WTC11 (cell line): ENCODE measurements at regions not wholly inside any gene's neighbourhood (a gene's known extent, or its start where the extent isn't known, plus 50 kb on each side); places are given as distances from the start of the nearest gene placed in this dataset.

ENCODE experiments used
- ATAC-seq: fragments of 200-7000 bp; cut with Tn5 transposase; 2 replicates; pipeline ENCODE4 v1.10.0; 2021; ENCODE audit warnings: mild to moderate bottlenecking, moderate library complexity
- CTCF ChIA-PET: fragments of 300-600 bp; sonication (Branson Sonifier 250); formaldehyde crosslinking; loops from one replicate; lab custom pipeline; 2021; ENCODE audit warnings: antibody characterized with exemption; lab: Charles Lee
- POLR2A ChIA-PET: fragments of 350-600 bp; sonication (Branson Sonifier 250); formaldehyde crosslinking; loops from one replicate; lab custom pipeline; 2021; ENCODE audit warnings: antibody characterized with exemption; lab: Charles Lee
- DNase-seq: peaks from one replicate; pipeline ENCODE4 v3.0.0; 2021; ENCODE audit warnings: low spot score
- H3K27ac Mint-ChIP-seq: 2 replicates; pipeline ENCODE4 v1.8.0; 2021; ENCODE audit warnings: mixed read lengths
- H3K27me3 Mint-ChIP-seq: 2 replicates; pipeline ENCODE4 v1.8.0; 2021; ENCODE audit warnings: low read depth, mild to moderate bottlenecking, moderate library complexity, mixed read lengths
- H3K36me3 Mint-ChIP-seq: 2 replicates; pipeline ENCODE4 v1.8.0; 2021; ENCODE audit warnings: mixed read lengths
- H3K4me1 Mint-ChIP-seq: 2 replicates; pipeline ENCODE4 v1.8.0; 2022; ENCODE audit warnings: mixed read lengths
- H3K4me3 Mint-ChIP-seq: 2 replicates; pipeline ENCODE4 v1.8.0; 2021; ENCODE audit warnings: mild to moderate bottlenecking, moderate library complexity, mixed read lengths
- H3K9me3 Mint-ChIP-seq: 2 replicates; pipeline ENCODE4 v1.8.0; 2021; ENCODE audit warnings: mixed read lengths
- ARID4B ChIP-seq: sonication (generic); formaldehyde crosslinking; IDR thresholded peaks from 2 replicates; pipeline ENCODE4 v1.8.0; 2023; ENCODE audit warnings: missing genetic modification reagents, mild to moderate bottlenecking, borderline replicate concordance
- CBFB ChIP-seq: sonication (generic); formaldehyde crosslinking; IDR thresholded peaks from 2 replicates; pipeline ENCODE4 v1.8.1; 2022; ENCODE audit warnings: mild to moderate bottlenecking, low read depth, missing genetic modification reagents
- ERG ChIP-seq: fragments of 250-450 bp; sonication (Bioruptor Pico); IDR thresholded peaks from 2 replicates; pipeline ENCODE4 v1.8.0; 2021; ENCODE audit warnings: mild to moderate bottlenecking
- FOXP1 ChIP-seq: sonication (generic); formaldehyde crosslinking; IDR thresholded peaks from 2 replicates; pipeline ENCODE4 v1.8.0; 2022; ENCODE audit warnings: missing genetic modification reagents, mild to moderate bottlenecking, moderate library complexity, borderline replicate concordance
- FOXP4 ChIP-seq: sonication (generic); formaldehyde crosslinking; IDR thresholded peaks from 2 replicates; pipeline ENCODE4 v1.8.0; 2022; ENCODE audit warnings: mild to moderate bottlenecking, missing genetic modification reagents
- HMGA2 ChIP-seq: fragments of 250-450 bp; sonication (Bioruptor Pico); IDR thresholded peaks from 2 replicates; pipeline ENCODE4 v1.4.0; 2021; ENCODE audit warnings: mild to moderate bottlenecking, moderate library complexity
- JAZF1 ChIP-seq: fragments of 250-450 bp; sonication (Bioruptor Pico); IDR thresholded peaks from 2 replicates; pipeline ENCODE4 v1.9.0; 2021; ENCODE audit warnings: moderate library complexity, mild to moderate bottlenecking, inconsistent platforms
- KAT7 ChIP-seq: sonication (generic); formaldehyde crosslinking; IDR thresholded peaks from 2 replicates; pipeline ENCODE4 v1.8.1; 2023; ENCODE audit warnings: missing genetic modification reagents, mild to moderate bottlenecking, borderline replicate concordance
- MAX ChIP-seq: sonication (generic); formaldehyde crosslinking; IDR thresholded peaks from 2 replicates; pipeline ENCODE4 v1.8.0; 2022; ENCODE audit warnings: mild to moderate bottlenecking, missing genetic modification reagents
- MLX ChIP-seq: sonication (generic); formaldehyde crosslinking; IDR thresholded peaks from 2 replicates; pipeline ENCODE4 v1.8.1; 2023; ENCODE audit warnings: mild to moderate bottlenecking, missing genetic modification reagents, moderate library complexity
- NFATC4 ChIP-seq: fragments of 250-450 bp; sonication (Bioruptor Pico); IDR thresholded peaks from 2 replicates; pipeline ENCODE4 v1.9.0; 2021; ENCODE audit warnings: mild to moderate bottlenecking
- PRRX2 ChIP-seq: fragments of 250-450 bp; sonication (Bioruptor Pico); IDR thresholded peaks from 2 replicates; pipeline ENCODE4 v1.8.0; 2021; ENCODE audit warnings: mild to moderate bottlenecking
- ZMAT4 ChIP-seq: fragments of 250-450 bp; sonication (Bioruptor Pico); IDR thresholded peaks from 2 replicates; pipeline ENCODE4 v1.9.0; 2021; ENCODE audit warnings: mild to moderate bottlenecking
- ZNF317 ChIP-seq: sonication (generic); formaldehyde crosslinking; IDR thresholded peaks from 2 replicates; pipeline ENCODE4 v1.8.1; 2023; ENCODE audit warnings: low read depth, mild to moderate bottlenecking, moderate library complexity, missing genetic modification reagents, borderline replicate concordance
- ZNF396 ChIP-seq: fragments of 250-450 bp; sonication (Bioruptor Pico); IDR thresholded peaks from 2 replicates; pipeline ENCODE4 v1.8.0; 2021; ENCODE audit warnings: mild to moderate bottlenecking, moderate library complexity, borderline replicate concordance
- ZNF423 ChIP-seq: fragments of 250-450 bp; sonication (Bioruptor Pico); IDR thresholded peaks from 2 replicates; pipeline ENCODE4 v2.1.2; 2022; ENCODE audit warnings: mild to moderate bottlenecking, moderate library complexity
- ZSCAN18 ChIP-seq: fragments of 250-450 bp; sonication (Bioruptor Pico); IDR thresholded peaks from 2 replicates; pipeline ENCODE4 v2.1.2; 2022; ENCODE audit warnings: mild to moderate bottlenecking, moderate library complexity

GRCh38 chr4:100083289-100083688 is 107.0 kb downstream of the DDIT4L start (continued):
- TF ChIP-seq ZNF396 = no peak

- TF ChIP-seq ARID4B (no peak), CBFB (CRISPR knock-in tag) (no peak), ZNF317 (no peak), KAT7 (CRISPR knock-in tag) (no peak), ZMAT4 (CRISPR knock-in tag) (no peak), HMGA2 (no peak), MAX (no peak), FOXP1 (no peak), PRRX2 (CRISPR knock-in tag) (no peak), NFATC4 (no peak), FOXP4 (CRISPR knock-in tag) (no peak), ZNF423 (CRISPR knock-in tag) (no peak), MLX (no peak), ZSCAN18 (CRISPR knock-in tag) (no peak), ERG (CRISPR knock-in tag) (no peak), JAZF1 (CRISPR knock-in tag) (no peak)
- no peak overlapping the region for H3K27ac Mint-ChIP-seq
- ChIA-PET POLR2A (no interaction called here), CTCF (interaction anchor here (1.3 kb wide), 1 partner anchor 10 kb away, joined by 4 read pairs; no protein-coding TSS in a partner anchor)
- H3K4me3 Mint-ChIP-seq = no peak overlapping the region
- ATAC-seq (no peak), DNase-seq (no peak)
- H3K9me3 Mint-ChIP-seq = peaks cover 30% of the 10 kb centered on the region
- no peaks in the 10 kb centered on the region; the same call in 1 of the 2 replicates for H3K27me3 Mint-ChIP-seq
- peaks cover 5% of the 10 kb centered on the region; the same call in 1 of the 2 replicates for H3K36me3 Mint-ChIP-seq
- peaks cover 21% of the 10 kb centered on the region for H3K4me1 Mint-ChIP-seq
These were observed 107.4 kb downstream of the DDIT4L start for GRCh38 chr4:100082852-100083251.
